ENCODE measurements at regions not wholly inside any gene's neighbourhood (a gene's known extent, or its start where the extent isn't known, plus 50 kb on each side); places are given as distances from the start of the nearest gene placed in this dataset.
"Not testable (repeated sequence)": the region's sequence is repeated elsewhere in the genome, so short reads cannot be mapped to it uniquely, and the experiment has no call there.

DNA sequence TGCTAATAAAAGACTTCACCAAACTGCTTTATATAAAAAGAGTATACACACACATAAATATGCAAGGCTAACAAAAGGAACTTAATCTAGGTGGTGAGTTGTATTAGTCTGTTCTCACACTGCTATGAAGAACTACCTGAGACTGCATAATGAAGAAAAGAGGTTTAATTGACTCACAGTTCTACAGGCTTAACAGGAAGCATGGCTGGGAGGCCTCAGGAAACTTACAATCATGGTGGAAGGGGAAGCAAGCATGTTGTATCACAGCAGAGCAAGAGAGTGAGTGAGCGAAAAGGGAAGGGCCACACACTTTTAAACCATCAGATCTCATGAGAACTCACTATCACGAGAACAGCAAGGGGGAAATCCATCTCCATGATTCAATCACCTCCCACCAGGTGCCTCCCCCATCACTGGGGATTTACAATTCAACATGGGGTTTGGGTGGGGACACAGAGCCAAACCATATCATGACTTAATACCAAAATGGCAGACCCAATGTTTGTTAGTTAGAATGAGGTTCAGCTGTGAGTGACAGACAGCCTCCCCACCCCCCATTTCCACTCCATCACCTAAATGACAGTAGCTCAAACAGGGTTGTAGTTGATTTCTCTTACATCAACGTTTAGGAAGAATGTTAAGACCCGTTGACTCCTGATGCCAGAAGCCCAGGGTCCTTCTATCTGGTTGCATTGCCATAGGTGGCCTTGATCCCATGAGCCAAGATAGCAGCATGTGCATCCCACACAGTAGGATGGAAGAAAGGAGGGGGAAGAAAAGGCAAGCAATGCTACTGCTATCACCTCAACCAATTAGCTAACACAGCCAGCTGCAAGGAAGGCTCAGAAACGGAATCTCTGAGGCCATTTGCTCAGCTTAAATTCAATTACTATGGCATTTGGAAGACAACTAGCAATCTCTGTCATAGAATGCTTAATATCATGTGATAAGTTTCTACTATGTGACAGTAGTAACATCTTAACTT is 77.0 kb downstream of the CCDC71L start:
- no peak overlapping the region for H3K27ac ChIP-seq (ENCODE audit: low read depth, low read length)
- H3K27me3 ChIP-seq (ENCODE audit: control insufficient read depth in 3 of 3, insufficient read depth in 3 of 3, low read length in 3 of 3): no peaks in the 10 kb centered on the region
- no peaks in the 10 kb centered on the region for H3K36me3 ChIP-seq (ENCODE audit: control insufficient read depth in 3 of 3, insufficient read depth in 3 of 3, low read length in 3 of 3)
- H3K4me3 ChIP-seq (ENCODE audit: low read length in 3 of 3): no peak overlapping the region
- H3K9ac ChIP-seq (ENCODE audit: low read depth in 1 of 3, low read length in 3 of 3): no peak overlapping the region
- H3K4me1 ChIP-seq (ENCODE audit: control insufficient read depth in 3 of 3, insufficient read depth in 3 of 3, low read length in 3 of 3): no peaks in the 10 kb centered on the region
- no peaks in the 10 kb centered on the region for H3K9me3 ChIP-seq (ENCODE audit: control insufficient read depth in 3 of 3, low read length in 3 of 3)

DNA sequence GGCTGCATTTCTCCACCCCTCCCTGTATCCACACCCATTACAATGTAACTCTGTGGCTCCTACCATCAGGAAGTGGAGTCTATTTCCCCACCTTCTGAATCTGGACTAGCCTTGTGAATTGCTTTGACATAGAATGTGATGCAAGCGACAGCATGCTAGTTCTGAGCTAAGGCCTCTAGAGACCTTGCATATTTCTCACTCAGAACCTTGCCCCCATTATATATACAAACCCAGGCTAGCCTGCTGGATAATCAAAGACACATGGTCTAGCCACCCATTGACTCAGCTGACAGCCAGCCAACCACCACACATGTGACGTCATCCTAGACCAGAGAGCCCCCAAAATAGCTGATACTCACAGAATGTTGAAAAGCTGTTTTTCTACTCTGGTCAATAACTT is 77.9 kb downstream of the CCDC71L start:
- Histone ChIP-seq H3K27ac (ENCODE audit: low read depth, low read length) (no peak overlapping the region), H3K36me3 (ENCODE audit: control insufficient read depth in 3 of 3, insufficient read depth in 3 of 3, low read length in 3 of 3) (no peaks in the 10 kb centered on the region), H3K4me3 (ENCODE audit: low read length in 3 of 3) (no peak overlapping the region), H3K4me1 (ENCODE audit: control insufficient read depth in 3 of 3, insufficient read depth in 3 of 3, low read length in 3 of 3) (no peaks in the 10 kb centered on the region), H3K27me3 (ENCODE audit: control insufficient read depth in 3 of 3, insufficient read depth in 3 of 3, low read length in 3 of 3) (no peaks in the 10 kb centered on the region), H3K9ac (ENCODE audit: low read depth in 1 of 3, low read length in 3 of 3) (no peak overlapping the region), H3K9me3 (ENCODE audit: control insufficient read depth in 3 of 3, low read length in 3 of 3) (no peaks in the 10 kb centered on the region)

DNA sequence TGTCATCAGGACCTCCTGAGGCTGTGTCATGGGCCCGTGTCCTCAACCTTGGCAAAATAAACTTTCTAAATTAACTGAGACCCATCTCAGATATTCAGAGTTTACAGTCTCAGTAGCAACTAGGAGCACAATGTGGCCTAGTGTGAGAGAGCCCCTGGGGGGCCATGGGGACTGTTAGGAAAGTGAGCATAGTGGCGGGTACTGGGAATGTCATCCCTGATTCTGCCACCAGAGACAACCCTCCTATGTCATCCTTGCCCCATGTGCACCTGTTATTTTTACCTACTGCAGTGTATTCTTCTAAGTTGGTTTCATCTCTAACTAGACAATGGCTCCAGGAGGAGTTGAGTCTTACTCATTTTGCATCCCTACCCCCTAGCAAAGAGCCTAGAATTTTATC is 78.6 kb downstream of the CCDC71L start:
- Histone ChIP-seq H3K27ac (ENCODE audit: low read depth, low read length) (no peak overlapping the region), H3K4me1 (ENCODE audit: control insufficient read depth in 3 of 3, insufficient read depth in 3 of 3, low read length in 3 of 3) (no peaks in the 10 kb centered on the region), H3K9me3 (ENCODE audit: control insufficient read depth in 3 of 3, low read length in 3 of 3) (no peaks in the 10 kb centered on the region), H3K9ac (ENCODE audit: low read depth in 1 of 3, low read length in 3 of 3) (no peak overlapping the region), H3K4me3 (ENCODE audit: low read length in 3 of 3) (no peak overlapping the region), H3K36me3 (ENCODE audit: control insufficient read depth in 3 of 3, insufficient read depth in 3 of 3, low read length in 3 of 3) (no peaks in the 10 kb centered on the region), H3K27me3 (ENCODE audit: control insufficient read depth in 3 of 3, insufficient read depth in 3 of 3, low read length in 3 of 3) (no peaks in the 10 kb centered on the region)

DNA sequence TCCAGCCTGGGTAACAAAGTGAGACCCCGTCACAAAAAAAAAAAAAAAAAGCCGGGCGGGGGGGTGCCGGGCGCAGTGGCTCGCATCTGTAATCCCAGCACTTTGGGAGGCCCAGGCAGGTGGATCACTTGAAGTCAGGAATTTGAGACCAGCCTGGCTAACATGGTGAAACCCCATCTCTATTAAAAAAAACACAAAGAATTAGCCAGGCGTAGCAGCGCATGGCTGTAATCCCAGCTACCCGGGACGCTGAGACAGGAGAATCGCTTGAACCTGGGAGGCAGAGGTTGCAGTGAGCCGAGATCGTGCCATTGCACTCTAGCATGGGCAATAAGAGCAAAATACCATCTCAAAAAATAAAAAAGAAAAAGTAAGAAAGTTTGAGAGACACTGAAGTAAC is 81.9 kb downstream of the CCDC71L start:
- H3K27me3 ChIP-seq (ENCODE audit: control insufficient read depth in 3 of 3, insufficient read depth in 3 of 3, low read length in 3 of 3); H3K27ac ChIP-seq (ENCODE audit: low read depth, low read length); H3K9ac ChIP-seq (ENCODE audit: low read depth in 1 of 3, low read length in 3 of 3); H3K4me3 ChIP-seq (ENCODE audit: low read length in 3 of 3); H3K4me1 ChIP-seq (ENCODE audit: control insufficient read depth in 3 of 3, insufficient read depth in 3 of 3, low read length in 3 of 3); H3K9me3 ChIP-seq (ENCODE audit: control insufficient read depth in 3 of 3, low read length in 3 of 3); H3K36me3 ChIP-seq (ENCODE audit: control insufficient read depth in 3 of 3, insufficient read depth in 3 of 3, low read length in 3 of 3): not testable (repeated sequence)

GRCh38 chr7:106575138-106575823 is 85.7 kb downstream of the CCDC71L start:
- no peaks in the 10 kb centered on the region for H3K36me3 ChIP-seq (ENCODE audit: control insufficient read depth in 3 of 3, insufficient read depth in 3 of 3, low read length in 3 of 3)
- no peak overlapping the region for H3K4me3 ChIP-seq (ENCODE audit: low read length in 3 of 3)
- no peak overlapping the region for H3K9ac ChIP-seq (ENCODE audit: low read depth in 1 of 3, low read length in 3 of 3)
- no peak overlapping the region for H3K27ac ChIP-seq (ENCODE audit: low read depth, low read length)
- H3K27me3 ChIP-seq (ENCODE audit: control insufficient read depth in 3 of 3, insufficient read depth in 3 of 3, low read length in 3 of 3): no peaks in the 10 kb centered on the region
- H3K9me3 ChIP-seq (ENCODE audit: control insufficient read depth in 3 of 3, low read length in 3 of 3): no peaks in the 10 kb centered on the region
- no peaks in the 10 kb centered on the region for H3K4me1 ChIP-seq (ENCODE audit: control insufficient read depth in 3 of 3, insufficient read depth in 3 of 3, low read length in 3 of 3)

- no peaks in the 10 kb centered on the region for H3K9me3 ChIP-seq (ENCODE audit: control insufficient read depth in 3 of 3, low read length in 3 of 3)
- no peak overlapping the region for H3K4me3 ChIP-seq (ENCODE audit: low read length in 3 of 3)
- no peaks in the 10 kb centered on the region for H3K27me3 ChIP-seq (ENCODE audit: control insufficient read depth in 3 of 3, insufficient read depth in 3 of 3, low read length in 3 of 3)
- H3K27ac ChIP-seq (ENCODE audit: low read depth, low read length): no peak overlapping the region
- H3K36me3 ChIP-seq (ENCODE audit: control insufficient read depth in 3 of 3, insufficient read depth in 3 of 3, low read length in 3 of 3): no peaks in the 10 kb centered on the region
- H3K9ac ChIP-seq (ENCODE audit: low read depth in 1 of 3, low read length in 3 of 3): no peak overlapping the region
- H3K4me1 ChIP-seq (ENCODE audit: control insufficient read depth in 3 of 3, insufficient read depth in 3 of 3, low read length in 3 of 3): peaks cover 0 to 7% (median 4%) of the 10 kb centered on the region in 3 donors
These were observed 87.2 kb downstream of the CCDC71L start for GRCh38 chr7:106573738-106574137.

GRCh38 chr7:106573125-106573663 is 87.8 kb downstream of the CCDC71L start:
- Histone ChIP-seq H3K27ac (ENCODE audit: low read depth, low read length) (no peak overlapping the region), H3K4me1 (ENCODE audit: control insufficient read depth in 3 of 3, insufficient read depth in 3 of 3, low read length in 3 of 3) (peaks cover 0 to 12% (median 9%) of the 10 kb centered on the region in 3 donors), H3K27me3 (ENCODE audit: control insufficient read depth in 3 of 3, insufficient read depth in 3 of 3, low read length in 3 of 3) (no peaks in the 10 kb centered on the region), H3K4me3 (ENCODE audit: low read length in 3 of 3) (no peak overlapping the region), H3K36me3 (ENCODE audit: control insufficient read depth in 3 of 3, insufficient read depth in 3 of 3, low read length in 3 of 3) (no peaks in the 10 kb centered on the region), H3K9ac (ENCODE audit: low read depth in 1 of 3, low read length in 3 of 3) (no peak overlapping the region), H3K9me3 (ENCODE audit: control insufficient read depth in 3 of 3, low read length in 3 of 3) (no peaks in the 10 kb centered on the region)

DNA sequence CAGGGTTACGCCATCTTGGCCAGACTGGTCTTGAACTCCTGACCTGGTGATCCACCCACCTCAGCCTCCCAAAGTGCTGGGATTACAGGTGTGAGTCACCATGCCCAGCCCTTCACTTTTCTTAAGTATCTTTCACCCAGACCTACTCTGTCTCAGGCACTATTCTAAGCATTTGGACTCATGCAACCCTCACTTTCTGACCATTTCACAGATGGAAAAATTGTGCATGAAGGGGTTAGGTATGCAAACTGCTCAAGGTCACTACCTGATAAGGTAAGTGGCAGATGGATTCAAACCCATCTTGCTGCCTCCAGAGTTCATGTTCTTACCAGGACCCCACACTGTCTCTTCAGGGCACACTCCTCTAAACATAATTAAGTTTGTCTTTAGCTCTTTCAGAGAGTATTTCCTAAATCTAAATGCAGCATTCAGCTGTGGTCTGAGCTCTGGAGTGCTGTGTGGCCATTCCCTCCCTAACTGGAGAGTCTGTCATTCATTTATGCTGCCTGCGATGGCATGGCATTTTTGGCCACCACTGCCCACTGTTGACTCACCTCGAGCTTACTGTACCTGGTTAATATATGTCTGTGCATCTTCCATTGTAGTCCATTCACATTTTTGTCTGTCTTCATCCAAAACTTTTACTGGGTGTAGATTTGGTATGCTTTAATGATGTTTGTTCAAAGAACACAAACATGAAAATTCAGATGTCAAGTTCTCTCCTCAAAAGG is 88.4 kb downstream of the CCDC71L start:
- peaks cover 0 to 12% (median 12%) of the 10 kb centered on the region in 3 donors for H3K4me1 ChIP-seq (ENCODE audit: control insufficient read depth in 3 of 3, insufficient read depth in 3 of 3, low read length in 3 of 3)
- H3K9ac ChIP-seq (ENCODE audit: low read depth in 1 of 3, low read length in 3 of 3): no peak overlapping the region
- H3K4me3 ChIP-seq (ENCODE audit: low read length in 3 of 3): no peak overlapping the region
- H3K27ac ChIP-seq (ENCODE audit: low read depth, low read length): no peak overlapping the region
- no peaks in the 10 kb centered on the region for H3K27me3 ChIP-seq (ENCODE audit: control insufficient read depth in 3 of 3, insufficient read depth in 3 of 3, low read length in 3 of 3)
- H3K9me3 ChIP-seq (ENCODE audit: control insufficient read depth in 3 of 3, low read length in 3 of 3): no peaks in the 10 kb centered on the region
- no peaks in the 10 kb centered on the region for H3K36me3 ChIP-seq (ENCODE audit: control insufficient read depth in 3 of 3, insufficient read depth in 3 of 3, low read length in 3 of 3)

DNA sequence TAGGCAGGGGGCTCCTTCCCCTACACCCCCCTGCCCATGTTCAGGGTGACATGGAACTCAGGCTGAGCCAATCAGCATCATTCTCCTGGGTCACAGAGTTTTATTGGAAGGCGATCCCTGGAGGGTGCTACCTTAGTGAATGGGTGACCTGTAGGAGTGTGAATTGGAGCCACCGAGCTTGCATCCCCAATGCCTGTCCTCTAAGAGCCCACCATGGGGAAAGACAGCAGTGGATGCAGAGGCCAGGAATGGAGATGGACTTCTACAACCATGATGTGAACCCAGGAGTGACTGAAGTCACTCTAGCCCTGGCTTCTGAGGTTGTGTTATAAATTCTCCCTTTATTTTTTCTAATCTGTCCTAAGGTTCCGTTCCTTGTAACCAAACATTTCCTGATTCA is 89.4 kb downstream of the CCDC71L start:
- H3K27me3 ChIP-seq (ENCODE audit: control insufficient read depth in 3 of 3, insufficient read depth in 3 of 3, low read length in 3 of 3): no peaks in the 10 kb centered on the region
- H3K9me3 ChIP-seq (ENCODE audit: control insufficient read depth in 3 of 3, low read length in 3 of 3): no peaks in the 10 kb centered on the region
- no peak overlapping the region for H3K4me3 ChIP-seq (ENCODE audit: low read length in 3 of 3)
- H3K36me3 ChIP-seq (ENCODE audit: control insufficient read depth in 3 of 3, insufficient read depth in 3 of 3, low read length in 3 of 3): no peaks in the 10 kb centered on the region
- no peak overlapping the region for H3K27ac ChIP-seq (ENCODE audit: low read depth, low read length)
- H3K4me1 ChIP-seq (ENCODE audit: control insufficient read depth in 3 of 3, insufficient read depth in 3 of 3, low read length in 3 of 3): peaks cover 0 to 12% (median 12%) of the 10 kb centered on the region in 3 donors
- no peak overlapping the region for H3K9ac ChIP-seq (ENCODE audit: low read depth in 1 of 3, low read length in 3 of 3)
